Tibial artery (tissue), 4 donors: ENCODE measurements at regions not wholly inside any gene's neighbourhood (a gene's known extent, or its start where the extent isn't known, plus 50 kb on each side); places are given as distances from the start of the nearest gene placed in this dataset.

ENCODE experiments used
- DNase-seq, 2 donors: peaks; one replicate each; pipeline ENCODE4 v3.0.0-alpha.2; 2019
- H3K27ac ChIP-seq, 2 donors: fragments of 200-600 bp; sonication (generic) in 1 of 2; 1 replicate in 1 of 2; 2 replicates in 1 of 2; pipeline ENCODE4 v1.5.1; 2018 to 2019; ENCODE audit warnings: mild to moderate bottlenecking in 1 of 2
- H3K27me3 ChIP-seq, 2 donors: fragments of 200-600 bp; sonication (generic) in 1 of 2; one replicate each; pipeline versions ENCODE4 v1.5.1 to v1.6.0; 2016 to 2019
- H3K36me3 ChIP-seq, 3 donors: fragments of 200-600 bp; sonication (generic) in 2 of 3; one replicate each; pipeline ENCODE4 v1.5.1; 2016 to 2019; ENCODE audit warnings: mild to moderate bottlenecking in 2 of 3
- H3K4me1 ChIP-seq, 4 donors: fragments of 200-600 bp; sonication (generic) in 2 of 4; 1 replicate in 3 of 4; 2 replicates in 1 of 4; pipeline ENCODE4 v1.5.1; 2016 to 2019
- H3K4me3 ChIP-seq, 2 donors: fragments of 200-600 bp; sonication (generic) in 1 of 2; 1 replicate in 1 of 2; 2 replicates in 1 of 2; pipeline ENCODE4 v1.5.1; 2018 to 2019; ENCODE audit warnings: mild to moderate bottlenecking in 2 of 2
- H3K9me3 ChIP-seq, 3 donors: fragments of 200-600 bp; sonication (generic) in 1 of 3; one replicate each; pipeline ENCODE4 v1.5.1; 2016 to 2019
- CTCF ChIP-seq, 2 experiments: fragments of 200-600 bp in 1 of 2; fragments of 450-650 bp in 1 of 2; IDR thresholded peaks; one replicate each; pipeline ENCODE4 v1.5.1; 2017 to 2019; ENCODE audit warnings: antibody characterized with exemption in 2 of 2, mild to moderate bottlenecking in 1 of 2, moderate library complexity in 1 of 2
- intact Hi-C: fragments of 100-400 bp; cut with DNase I; formaldehyde crosslinking; loops from one replicate; pipeline ENCODE4 v1.15.0; 2023; ENCODE audit warnings: low total_unique reads

- Histone ChIP-seq H3K4me3 (no peak overlapping the region), H3K4me1 (no peaks in the 10 kb centered on the region), H3K27ac (no peak overlapping the region), H3K27me3 (no peaks in the 10 kb centered on the region), H3K36me3 (peaks cover 0 to 9% (median 4%) of the 10 kb centered on the region in 3 donors), H3K9me3 (no peaks in the 10 kb centered on the region)
- TF ChIP-seq CTCF (IDR thresholded peaks at IDR 0.05): no peak
- DNase-seq: no peak
- intact Hi-C loops: loop anchor here (5.0 kb wide), 1 partner anchor 428 kb away; no protein-coding TSS in a partner anchor
Observed at GRCh38 chr1:173414136-173414535, 63.0 kb upstream of the PRDX6 start.

GRCh38 chr1:173414539-173415226, 62.5 kb upstream of the PRDX6 start:
- no peak for DNase-seq
- Histone ChIP-seq H3K27me3 (no peaks in the 10 kb centered on the region), H3K9me3 (no peaks in the 10 kb centered on the region), H3K27ac (no peak overlapping the region), H3K36me3 (peaks cover 0 to 9% (median 4%) of the 10 kb centered on the region in 3 donors), H3K4me3 (no peak overlapping the region), H3K4me1 (no peaks in the 10 kb centered on the region)
- no peak for TF ChIP-seq CTCF (IDR thresholded peaks at IDR 0.05)
- intact Hi-C loops: loop anchor here (5.0 kb wide), 1 partner anchor 428 kb away; no protein-coding TSS in a partner anchor

GRCh38 chr1:173415490-173415889, 61.6 kb upstream of the PRDX6 start:
- H3K4me1 ChIP-seq: peaks cover 0 to 2% (median 0%) of the 10 kb centered on the region in 4 donors
- no peak overlapping the region for H3K4me3 ChIP-seq
- DNase-seq: no peak
- no peaks in the 10 kb centered on the region for H3K27me3 ChIP-seq
- H3K36me3 ChIP-seq: peaks cover 0 to 8% (median 3%) of the 10 kb centered on the region in 3 donors
- H3K9me3 ChIP-seq: no peaks in the 10 kb centered on the region
- H3K27ac ChIP-seq: no peak overlapping the region
- TF ChIP-seq CTCF (IDR thresholded peaks at IDR 0.05): no peak
- intact Hi-C loops: no loop called here

GRCh38 chr1:173415905-173416450, 61.2 kb upstream of the PRDX6 start:
- intact Hi-C loops: no loop called here
- peaks cover 0 to 3% (median 0%) of the 10 kb centered on the region in 3 donors for H3K36me3 ChIP-seq
- DNase-seq: no peak

GRCh38 chr1:173417563-173417962, 59.6 kb upstream of the PRDX6 start:
- Histone ChIP-seq H3K9me3 (no peaks in the 10 kb centered on the region), H3K27ac (no peak overlapping the region), H3K4me3 (no peak overlapping the region), H3K36me3 (no peaks in the 10 kb centered on the region), H3K4me1 (peaks cover 0 to 2% (median 0%) of the 10 kb centered on the region in 4 donors), H3K27me3 (no peaks in the 10 kb centered on the region)
- DNase-seq: no peak
- no peak for TF ChIP-seq CTCF (IDR thresholded peaks at IDR 0.05)
- intact Hi-C loops: no loop called here

More at GRCh38 chr1:173415905-173416450, 61.2 kb upstream of the PRDX6 start:
- TF ChIP-seq CTCF (IDR thresholded peaks at IDR 0.05): no peak
- Histone ChIP-seq H3K27me3 (no peaks in the 10 kb centered on the region), H3K9me3 (no peaks in the 10 kb centered on the region), H3K4me3 (no peak overlapping the region), H3K27ac (no peak overlapping the region), H3K4me1 (peaks cover 0 to 2% (median 0%) of the 10 kb centered on the region in 4 donors)
